SK-N-SH (cell line): ENCODE measurements at regions not wholly inside any gene's neighbourhood (a gene's known extent, or its start where the extent isn't known, plus 50 kb on each side); places are given as distances from the start of the nearest gene placed in this dataset.

Experiments used
- CTCF ChIA-PET: fragments of 300-600, 350-600 bp; formaldehyde crosslinking; extraction: SDS; loops from one replicate; lab custom pipeline; 2021; lab: Yijun Ruan, JAX
- POLR2A ChIA-PET: fragments of 350-600 bp; sonication (Branson Sonifier 250); formaldehyde crosslinking; extraction: SDS; loops from one replicate; lab custom pipeline; 2020; ENCODE audit warnings: antibody characterized with exemption, inconsistent platforms; lab: Yijun Ruan, JAX
- DNase-seq: peaks from one replicate; pipeline ENCODE4 v3.0.0; 2012
- H2AFZ ChIP-seq: fragments of 200-600 bp; sonication (generic); 2 replicates; pipeline ENCODE4 v1.8.1; 2016; ENCODE audit warnings: antibody characterized with exemption, mild to moderate bottlenecking, low read depth
- H3F3A ChIP-seq: fragments of 200-600 bp; sonication (generic); replicated peaks from 2 replicates; pipeline ENCODE3; 2016; ENCODE audit warnings: antibody characterized with exemption, mild to moderate bottlenecking; ENCODE audit not compliant: insufficient read depth
- H3K27ac ChIP-seq, 2 experiments: fragments of 200-500 bp in 1 of 2; fragments of 200-600 bp in 1 of 2; sonication (Bioruptor generic) in 1 of 2; sonication (generic), shearing (Covaris generic) in 1 of 2; 2 replicates each; pipeline versions ENCODE4 v1.5.1 to v1.6.1; 2014 to 2016; ENCODE audit warnings: low read depth in 2 of 2, inconsistent platforms in 1 of 2, low read length in 1 of 2, mild to moderate bottlenecking in 1 of 2, mixed read lengths in 1 of 2
- H3K27me3 ChIP-seq: fragments of 200-600 bp; sonication (generic), shearing (Covaris generic); 2 replicates; pipeline ENCODE4 v1.6.1; 2016; ENCODE audit warnings: mixed run types; ENCODE audit not compliant: insufficient read depth
- H3K36me3 ChIP-seq, 2 experiments: fragments of 200-500 bp in 1 of 2; fragments of 200-600 bp in 1 of 2; sonication (Bioruptor generic) in 1 of 2; sonication (generic) in 1 of 2; replicated peaks in 1 of 2; 2 replicates each; pipeline versions ENCODE3 to v1.5.1; 2014 to 2016; ENCODE audit warnings: low read length in 1 of 2, mild to moderate bottlenecking in 1 of 2; ENCODE audit not compliant: insufficient read depth in 2 of 2, control insufficient read depth in 1 of 2
- H3K4me1 ChIP-seq, 2 experiments: fragments of 200-500 bp in 1 of 2; fragments of 200-600 bp in 1 of 2; sonication (Bioruptor generic) in 1 of 2; sonication (generic), shearing (Covaris generic) in 1 of 2; 2 replicates each; pipeline versions ENCODE4 v1.5.1 to v1.6.1; 2014 to 2016; ENCODE audit warnings: low read depth in 1 of 2, low read length in 1 of 2, mixed run types in 1 of 2; ENCODE audit not compliant: insufficient read depth in 2 of 2, control insufficient read depth in 1 of 2
- H3K4me2 ChIP-seq: fragments of 200-600 bp; sonication (generic), shearing (Covaris generic); 2 replicates; pipeline ENCODE4 v1.6.1; 2017; ENCODE audit warnings: mixed run types
- H3K4me3 ChIP-seq, 2 experiments: fragments of 200-500 bp in 1 of 2; fragments of 200-600 bp in 1 of 2; sonication (Bioruptor generic) in 1 of 2; sonication (generic), shearing (Covaris generic) in 1 of 2; 2 replicates each; pipeline versions ENCODE4 v1.5.1 to v1.8.1; 2014 to 2016; ENCODE audit warnings: low read depth in 2 of 2, inconsistent platforms in 1 of 2, low read length in 1 of 2, mild to moderate bottlenecking in 1 of 2, mixed read lengths in 1 of 2, moderate library complexity in 1 of 2
- H3K79me2 ChIP-seq: fragments of 200-600 bp; sonication (generic); 2 replicates; pipeline ENCODE4 v1.8.1; 2017; ENCODE audit warnings: mild to moderate bottlenecking; ENCODE audit not compliant: insufficient read depth
- H3K9ac ChIP-seq: fragments of 200-600 bp; sonication (generic); 2 replicates; pipeline ENCODE4 v1.6.1; 2017; ENCODE audit warnings: mixed run types
- H3K9me2 ChIP-seq: fragments of 200-600 bp; sonication (generic); 2 replicates; pipeline ENCODE4 v1.6.1; 2017; ENCODE audit warnings: mixed run types
- H3K9me3 ChIP-seq: fragments of 200-600 bp; sonication (generic); 2 replicates; pipeline ENCODE4 v1.6.1; 2017; ENCODE audit warnings: mixed run types, mild to moderate bottlenecking, moderate library complexity
- H4K20me1 ChIP-seq: fragments of 200-600 bp; sonication (generic); 2 replicates; pipeline ENCODE4 v1.6.1; 2017; ENCODE audit warnings: mild to moderate bottlenecking, mixed run types; ENCODE audit not compliant: insufficient read depth
- FOXJ3 ChIP-seq: sonication (generic); formaldehyde crosslinking; IDR thresholded peaks from 2 replicates; pipeline ENCODE4 v1.5.1; 2020; ENCODE audit warnings: mild to moderate bottlenecking, missing genetic modification reagents
- GABPA ChIP-seq: IDR thresholded peaks from 2 replicates; pipeline ENCODE4 v1.4.0; 2012; ENCODE audit warnings: low read depth, mild to moderate bottlenecking
- JUND ChIP-seq: IDR thresholded peaks from 2 replicates; pipeline ENCODE4 v1.4.0; 2012
- NFIC ChIP-seq: IDR thresholded peaks from 2 replicates; pipeline ENCODE4 v1.4.0; 2012; ENCODE audit warnings: borderline replicate concordance
- POLR2AphosphoS5 ChIP-seq: IDR thresholded peaks from 2 replicates; pipeline ENCODE4 v1.6.1; 2012; ENCODE audit warnings: low read depth, low read length
- RAD21 ChIP-seq: IDR thresholded peaks from 2 replicates; pipeline ENCODE4 v1.6.1; 2012; ENCODE audit warnings: mild to moderate bottlenecking, low read length
- RCOR1 ChIP-seq: fragments of 150-350 bp; IDR thresholded peaks from 2 replicates; pipeline ENCODE4 v1.6.1; 2017; ENCODE audit warnings: antibody characterized with exemption, low read length
- RFX5 ChIP-seq: IDR thresholded peaks from 2 replicates; pipeline ENCODE4 v1.6.1; 2012; ENCODE audit warnings: mild to moderate bottlenecking, improper control_type of control experiment, low read length
- SIN3A ChIP-seq: IDR thresholded peaks from 2 replicates; pipeline ENCODE4 v1.6.1; 2012; ENCODE audit warnings: low read depth, mild to moderate bottlenecking, low read length, moderate library complexity, borderline replicate concordance
- SMC3 ChIP-seq: IDR thresholded peaks from 2 replicates; pipeline ENCODE4 v1.6.1; 2012; ENCODE audit warnings: low read depth, low read length, improper control_type of control experiment
- TAF1 ChIP-seq: IDR thresholded peaks from 2 replicates; pipeline ENCODE4 v1.6.1; 2012; ENCODE audit warnings: low read depth, mild to moderate bottlenecking, low read length, moderate library complexity, borderline replicate concordance
- TCF12 ChIP-seq: IDR thresholded peaks from 2 replicates; pipeline ENCODE4 v1.4.0; 2012
- YY1 ChIP-seq: IDR thresholded peaks from 2 replicates; pipeline ENCODE4 v1.4.0; 2012; ENCODE audit warnings: low read depth, mild to moderate bottlenecking
- WGBS: methylation state at CpG from one replicate; pipeline ENCODE4 v1.1.6; 2017; ENCODE audit warnings: low lambda C conversion rate; 5-methylcytosine and 5-hydroxymethylcytosine counted together
- TF ChIP-seq, protein P1 (sequence below): fragments of 150-350 bp; IDR thresholded peaks from 2 replicates; pipeline ENCODE4 v1.6.1; 2017; ENCODE audit warnings: antibody characterized with exemption, low read length, low read depth, borderline replicate concordance
- TF ChIP-seq, protein P2 (sequence below): IDR thresholded peaks from 2 replicates; pipeline ENCODE4 v1.6.1; 2012; ENCODE audit warnings: mild to moderate bottlenecking, low read depth, low read length, moderate library complexity
- TF ChIP-seq, protein P3 (sequence below): IDR thresholded peaks from 2 replicates; pipeline ENCODE4 v1.4.0; 2012; ENCODE audit warnings: low read depth
- TF ChIP-seq, protein P4 (sequence below): fragments of 200-600 bp; sonication (generic); IDR thresholded peaks from 2 replicates; pipeline ENCODE4 v1.6.1; 2017; ENCODE audit warnings: antibody characterized with exemption, mild to moderate bottlenecking, moderate library complexity

DNA sequence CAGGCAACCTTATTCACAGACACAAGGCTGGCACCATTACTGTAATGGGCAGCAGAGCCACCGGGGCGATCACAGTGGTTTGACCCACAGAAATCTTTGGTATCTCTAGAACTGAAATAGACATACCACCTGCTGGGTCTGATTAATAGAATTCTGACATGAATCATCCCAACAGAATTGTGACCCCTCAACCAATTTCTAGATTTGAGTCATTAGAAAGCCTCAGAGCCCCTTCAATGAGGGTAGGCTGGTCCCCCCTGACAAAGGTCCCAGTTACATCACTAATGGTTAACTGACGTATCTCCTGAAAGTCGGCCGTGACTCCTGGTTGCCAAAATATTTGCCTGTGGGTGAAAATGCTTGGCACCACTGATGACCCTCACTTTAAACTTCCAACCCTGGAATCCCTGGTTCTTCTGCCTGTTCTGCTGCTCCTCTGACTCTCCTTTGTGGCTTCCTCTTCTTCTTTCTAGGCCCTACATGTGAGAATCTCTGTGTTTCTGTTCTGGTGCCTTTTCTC, 124.9 kb upstream of the ARID1B start:
- Histone ChIP-seq H4K20me1 (no peaks in the 10 kb centered on the region), H3F3A (no peaks in the 10 kb centered on the region), H3K4me1 (peaks cover 0 to 6% of the 10 kb centered on the region in 2 experiments; a peak in 1 of 4 replicates), H3K9me2 (no peaks in the 10 kb centered on the region), H3K4me2 (no peak overlapping the region), H2AFZ (no peak overlapping the region), H3K27me3 (no peaks in the 10 kb centered on the region), H3K9me3 (no peaks in the 10 kb centered on the region), H3K36me3 (no peaks in the 10 kb centered on the region), H3K27ac (no peak overlapping the region), H3K9ac (no peak overlapping the region), H3K4me3 (no peak overlapping the region), H3K79me2 (no peaks in the 10 kb centered on the region)
- TF ChIP-seq, protein P1, sequence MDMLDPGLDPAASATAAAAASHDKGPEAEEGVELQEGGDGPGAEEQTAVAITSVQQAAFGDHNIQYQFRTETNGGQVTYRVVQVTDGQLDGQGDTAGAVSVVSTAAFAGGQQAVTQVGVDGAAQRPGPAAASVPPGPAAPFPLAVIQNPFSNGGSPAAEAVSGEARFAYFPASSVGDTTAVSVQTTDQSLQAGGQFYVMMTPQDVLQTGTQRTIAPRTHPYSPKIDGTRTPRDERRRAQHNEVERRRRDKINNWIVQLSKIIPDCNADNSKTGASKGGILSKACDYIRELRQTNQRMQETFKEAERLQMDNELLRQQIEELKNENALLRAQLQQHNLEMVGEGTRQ = no peak
- no peak for TF ChIP-seq SIN3A
- no peak for TF ChIP-seq RAD21
- TF ChIP-seq, protein P2, sequence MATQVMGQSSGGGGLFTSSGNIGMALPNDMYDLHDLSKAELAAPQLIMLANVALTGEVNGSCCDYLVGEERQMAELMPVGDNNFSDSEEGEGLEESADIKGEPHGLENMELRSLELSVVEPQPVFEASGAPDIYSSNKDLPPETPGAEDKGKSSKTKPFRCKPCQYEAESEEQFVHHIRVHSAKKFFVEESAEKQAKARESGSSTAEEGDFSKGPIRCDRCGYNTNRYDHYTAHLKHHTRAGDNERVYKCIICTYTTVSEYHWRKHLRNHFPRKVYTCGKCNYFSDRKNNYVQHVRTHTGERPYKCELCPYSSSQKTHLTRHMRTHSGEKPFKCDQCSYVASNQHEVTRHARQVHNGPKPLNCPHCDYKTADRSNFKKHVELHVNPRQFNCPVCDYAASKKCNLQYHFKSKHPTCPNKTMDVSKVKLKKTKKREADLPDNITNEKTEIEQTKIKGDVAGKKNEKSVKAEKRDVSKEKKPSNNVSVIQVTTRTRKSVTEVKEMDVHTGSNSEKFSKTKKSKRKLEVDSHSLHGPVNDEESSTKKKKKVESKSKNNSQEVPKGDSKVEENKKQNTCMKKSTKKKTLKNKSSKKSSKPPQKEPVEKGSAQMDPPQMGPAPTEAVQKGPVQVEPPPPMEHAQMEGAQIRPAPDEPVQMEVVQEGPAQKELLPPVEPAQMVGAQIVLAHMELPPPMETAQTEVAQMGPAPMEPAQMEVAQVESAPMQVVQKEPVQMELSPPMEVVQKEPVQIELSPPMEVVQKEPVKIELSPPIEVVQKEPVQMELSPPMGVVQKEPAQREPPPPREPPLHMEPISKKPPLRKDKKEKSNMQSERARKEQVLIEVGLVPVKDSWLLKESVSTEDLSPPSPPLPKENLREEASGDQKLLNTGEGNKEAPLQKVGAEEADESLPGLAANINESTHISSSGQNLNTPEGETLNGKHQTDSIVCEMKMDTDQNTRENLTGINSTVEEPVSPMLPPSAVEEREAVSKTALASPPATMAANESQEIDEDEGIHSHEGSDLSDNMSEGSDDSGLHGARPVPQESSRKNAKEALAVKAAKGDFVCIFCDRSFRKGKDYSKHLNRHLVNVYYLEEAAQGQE = no peak
- TF ChIP-seq, protein P3, sequence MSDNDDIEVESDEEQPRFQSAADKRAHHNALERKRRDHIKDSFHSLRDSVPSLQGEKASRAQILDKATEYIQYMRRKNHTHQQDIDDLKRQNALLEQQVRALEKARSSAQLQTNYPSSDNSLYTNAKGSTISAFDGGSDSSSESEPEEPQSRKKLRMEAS = no peak
- no peak for TF ChIP-seq POLR2AphosphoS5
- no peak for TF ChIP-seq RFX5
- TF ChIP-seq, protein P4, sequence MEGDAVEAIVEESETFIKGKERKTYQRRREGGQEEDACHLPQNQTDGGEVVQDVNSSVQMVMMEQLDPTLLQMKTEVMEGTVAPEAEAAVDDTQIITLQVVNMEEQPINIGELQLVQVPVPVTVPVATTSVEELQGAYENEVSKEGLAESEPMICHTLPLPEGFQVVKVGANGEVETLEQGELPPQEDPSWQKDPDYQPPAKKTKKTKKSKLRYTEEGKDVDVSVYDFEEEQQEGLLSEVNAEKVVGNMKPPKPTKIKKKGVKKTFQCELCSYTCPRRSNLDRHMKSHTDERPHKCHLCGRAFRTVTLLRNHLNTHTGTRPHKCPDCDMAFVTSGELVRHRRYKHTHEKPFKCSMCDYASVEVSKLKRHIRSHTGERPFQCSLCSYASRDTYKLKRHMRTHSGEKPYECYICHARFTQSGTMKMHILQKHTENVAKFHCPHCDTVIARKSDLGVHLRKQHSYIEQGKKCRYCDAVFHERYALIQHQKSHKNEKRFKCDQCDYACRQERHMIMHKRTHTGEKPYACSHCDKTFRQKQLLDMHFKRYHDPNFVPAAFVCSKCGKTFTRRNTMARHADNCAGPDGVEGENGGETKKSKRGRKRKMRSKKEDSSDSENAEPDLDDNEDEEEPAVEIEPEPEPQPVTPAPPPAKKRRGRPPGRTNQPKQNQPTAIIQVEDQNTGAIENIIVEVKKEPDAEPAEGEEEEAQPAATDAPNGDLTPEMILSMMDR = no peak
- no peak for TF ChIP-seq FOXJ3
- TF ChIP-seq JUND = no peak
- no peak for TF ChIP-seq NFIC
- no peak for TF ChIP-seq RCOR1
- TF ChIP-seq YY1 = no peak
- TF ChIP-seq TCF12 = no peak
- no peak for TF ChIP-seq SMC3
- no peak for TF ChIP-seq GABPA
- TF ChIP-seq TAF1 = no peak
- ChIA-PET CTCF (no interaction called here), POLR2A (no interaction called here)
- no peak for DNase-seq
- WGBS = 94% methylated on average over 5 of the region's 5 CpGs
